ENCODE measurements at regions not wholly inside any gene's neighbourhood (a gene's known extent, or its start where the extent isn't known, plus 50 kb on each side); places are given as distances from the start of the nearest gene placed in this dataset.
"Not testable (repeated sequence)": the region's sequence is repeated elsewhere in the genome, so short reads cannot be mapped to it uniquely, and the experiment has no call there.

DNA sequence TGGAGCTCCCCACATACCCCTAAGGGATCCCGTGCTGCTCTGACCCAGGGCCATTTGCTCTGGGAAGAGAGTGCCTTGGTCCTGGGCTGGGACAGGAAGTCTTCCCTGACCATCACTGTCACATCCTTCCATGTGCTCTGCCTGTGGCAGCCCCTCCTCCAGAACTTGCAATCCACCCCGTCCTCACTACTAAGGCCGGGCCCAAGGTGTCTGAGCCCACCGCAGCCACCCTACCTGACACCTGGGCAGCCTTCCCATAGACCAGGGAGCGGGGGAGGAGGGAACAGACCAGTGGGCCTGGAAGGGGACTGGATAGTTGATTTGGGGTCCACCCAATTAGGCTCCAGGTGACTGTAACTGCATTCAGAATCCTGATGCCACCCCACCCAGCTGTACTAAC lies 117.5 kb upstream of the CRHR1 start:
- H3K4me1 Mint-ChIP-seq (ENCODE audit: unreplicated experiment), result no peaks in the 10 kb centered on the region
- H3K27ac Mint-ChIP-seq (ENCODE audit: unreplicated experiment), result no peak overlapping the region
- TF ChIP-seq, protein P1, sequence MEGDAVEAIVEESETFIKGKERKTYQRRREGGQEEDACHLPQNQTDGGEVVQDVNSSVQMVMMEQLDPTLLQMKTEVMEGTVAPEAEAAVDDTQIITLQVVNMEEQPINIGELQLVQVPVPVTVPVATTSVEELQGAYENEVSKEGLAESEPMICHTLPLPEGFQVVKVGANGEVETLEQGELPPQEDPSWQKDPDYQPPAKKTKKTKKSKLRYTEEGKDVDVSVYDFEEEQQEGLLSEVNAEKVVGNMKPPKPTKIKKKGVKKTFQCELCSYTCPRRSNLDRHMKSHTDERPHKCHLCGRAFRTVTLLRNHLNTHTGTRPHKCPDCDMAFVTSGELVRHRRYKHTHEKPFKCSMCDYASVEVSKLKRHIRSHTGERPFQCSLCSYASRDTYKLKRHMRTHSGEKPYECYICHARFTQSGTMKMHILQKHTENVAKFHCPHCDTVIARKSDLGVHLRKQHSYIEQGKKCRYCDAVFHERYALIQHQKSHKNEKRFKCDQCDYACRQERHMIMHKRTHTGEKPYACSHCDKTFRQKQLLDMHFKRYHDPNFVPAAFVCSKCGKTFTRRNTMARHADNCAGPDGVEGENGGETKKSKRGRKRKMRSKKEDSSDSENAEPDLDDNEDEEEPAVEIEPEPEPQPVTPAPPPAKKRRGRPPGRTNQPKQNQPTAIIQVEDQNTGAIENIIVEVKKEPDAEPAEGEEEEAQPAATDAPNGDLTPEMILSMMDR (IDR thresholded peaks at IDR 0.05), result no peak
- H3K9me3 Mint-ChIP-seq (ENCODE audit: unreplicated experiment), result no peaks in the 10 kb centered on the region
- no peak for DNase-seq (ENCODE audit: extremely low spot score, unreplicated experiment)
- no peaks in the 10 kb centered on the region for H3K36me3 Mint-ChIP-seq (ENCODE audit: unreplicated experiment)
- H3K27me3 Mint-ChIP-seq (ENCODE audit: unreplicated experiment), result peaks cover 45% of the 10 kb centered on the region
- no peak overlapping the region for H3K4me3 Mint-ChIP-seq (ENCODE audit: unreplicated experiment)

DNA sequence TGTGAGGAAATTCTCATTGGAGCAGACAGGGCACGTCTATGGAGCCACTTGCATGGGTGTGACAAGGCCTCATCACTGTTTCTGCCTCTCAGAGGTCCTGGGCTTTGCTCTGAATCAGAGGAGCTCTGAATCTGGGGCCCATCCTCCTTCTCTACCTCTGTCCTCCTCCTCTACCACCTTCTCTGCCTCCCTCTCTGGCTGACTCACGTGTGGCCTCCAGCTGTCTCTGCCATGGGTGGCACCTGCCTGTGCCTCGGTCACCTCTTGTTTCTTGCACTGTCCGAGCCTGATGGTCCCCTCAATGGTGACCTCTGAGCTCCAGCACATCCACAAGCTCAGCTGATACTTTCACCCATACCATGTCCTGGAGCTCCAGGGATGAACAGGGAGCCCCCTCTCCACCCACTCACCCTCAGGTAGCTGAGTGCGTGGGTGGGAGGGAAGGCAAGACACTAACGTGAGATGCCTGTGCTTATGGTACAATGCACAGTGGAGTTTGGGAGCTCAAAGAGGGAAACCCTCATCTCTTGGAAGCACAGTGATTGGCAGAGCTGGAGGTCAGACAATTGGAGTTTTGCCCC lies 116.4 kb upstream of the CRHR1 start:
- Mint-ChIP-seq H3K4me3 (ENCODE audit: unreplicated experiment) (no peak overlapping the region), H3K27ac (ENCODE audit: unreplicated experiment) (no peak overlapping the region), H3K4me1 (ENCODE audit: unreplicated experiment) (no peaks in the 10 kb centered on the region), H3K27me3 (ENCODE audit: unreplicated experiment) (peaks cover 36% of the 10 kb centered on the region), H3K36me3 (ENCODE audit: unreplicated experiment) (no peaks in the 10 kb centered on the region), H3K9me3 (ENCODE audit: unreplicated experiment) (no peaks in the 10 kb centered on the region)
- no peak for DNase-seq (ENCODE audit: extremely low spot score, unreplicated experiment)
- TF ChIP-seq, protein P1 (IDR thresholded peaks at IDR 0.05), result no peak

GRCh38 chr17:45668316-45668715 lies 115.8 kb upstream of the CRHR1 start:
- TF ChIP-seq, protein P1 (IDR thresholded peaks at IDR 0.05), result no peak
- H3K9me3 Mint-ChIP-seq (ENCODE audit: unreplicated experiment), result no peaks in the 10 kb centered on the region
- H3K27me3 Mint-ChIP-seq (ENCODE audit: unreplicated experiment), result peaks cover 30% of the 10 kb centered on the region
- H3K27ac Mint-ChIP-seq (ENCODE audit: unreplicated experiment), result no peak overlapping the region
- DNase-seq (ENCODE audit: extremely low spot score, unreplicated experiment), result no peak
- no peaks in the 10 kb centered on the region for H3K4me1 Mint-ChIP-seq (ENCODE audit: unreplicated experiment)
- H3K36me3 Mint-ChIP-seq (ENCODE audit: unreplicated experiment), result no peaks in the 10 kb centered on the region
- H3K4me3 Mint-ChIP-seq (ENCODE audit: unreplicated experiment), result no peak overlapping the region

DNA sequence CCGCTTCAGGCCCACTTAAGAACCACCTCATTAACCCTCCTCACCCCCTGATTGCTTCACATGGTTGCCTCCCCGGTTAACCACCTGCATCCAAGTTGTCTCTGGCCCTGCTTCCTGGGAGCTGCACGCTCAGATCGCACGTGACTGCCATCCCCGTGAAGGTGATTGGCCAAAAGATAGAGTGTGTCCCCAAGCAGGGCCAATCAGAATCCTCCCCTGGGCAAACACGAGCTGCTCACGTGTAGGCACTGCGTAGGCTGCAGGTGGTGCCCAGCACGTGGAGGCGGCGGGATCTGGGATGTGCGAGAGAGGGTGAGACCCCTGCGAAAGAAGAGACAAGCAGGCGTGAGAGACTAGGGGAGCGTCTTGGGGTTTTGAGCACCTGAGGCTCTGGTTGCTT lies 111.8 kb upstream of the CRHR1 start:
- peaks cover 6% of the 10 kb centered on the region for H3K9me3 Mint-ChIP-seq (ENCODE audit: unreplicated experiment)
- no peaks in the 10 kb centered on the region for H3K36me3 Mint-ChIP-seq (ENCODE audit: unreplicated experiment)
- H3K4me3 Mint-ChIP-seq (ENCODE audit: unreplicated experiment), result no peak overlapping the region
- TF ChIP-seq, protein P1 (IDR thresholded peaks at IDR 0.05), result no peak
- H3K27ac Mint-ChIP-seq (ENCODE audit: unreplicated experiment), result no peak overlapping the region
- peaks cover 16% of the 10 kb centered on the region for H3K27me3 Mint-ChIP-seq (ENCODE audit: unreplicated experiment)
- DNase-seq (ENCODE audit: extremely low spot score, unreplicated experiment), result no peak
- H3K4me1 Mint-ChIP-seq (ENCODE audit: unreplicated experiment), result no peaks in the 10 kb centered on the region

- Mint-ChIP-seq H3K27ac (ENCODE audit: unreplicated experiment) (no peak overlapping the region), H3K36me3 (ENCODE audit: unreplicated experiment) (no peaks in the 10 kb centered on the region), H3K4me1 (ENCODE audit: unreplicated experiment) (no peaks in the 10 kb centered on the region), H3K4me3 (ENCODE audit: unreplicated experiment) (no peak overlapping the region), H3K9me3 (ENCODE audit: unreplicated experiment) (peaks cover 6% of the 10 kb centered on the region), H3K27me3 (ENCODE audit: unreplicated experiment) (peaks cover 11% of the 10 kb centered on the region)
- TF ChIP-seq, protein P1 (IDR thresholded peaks at IDR 0.05), result no peak
- DNase-seq (ENCODE audit: extremely low spot score, unreplicated experiment), result no peak
Measured at GRCh38 chr17:45672792-45673191, 111.3 kb upstream of the CRHR1 start.

DNA sequence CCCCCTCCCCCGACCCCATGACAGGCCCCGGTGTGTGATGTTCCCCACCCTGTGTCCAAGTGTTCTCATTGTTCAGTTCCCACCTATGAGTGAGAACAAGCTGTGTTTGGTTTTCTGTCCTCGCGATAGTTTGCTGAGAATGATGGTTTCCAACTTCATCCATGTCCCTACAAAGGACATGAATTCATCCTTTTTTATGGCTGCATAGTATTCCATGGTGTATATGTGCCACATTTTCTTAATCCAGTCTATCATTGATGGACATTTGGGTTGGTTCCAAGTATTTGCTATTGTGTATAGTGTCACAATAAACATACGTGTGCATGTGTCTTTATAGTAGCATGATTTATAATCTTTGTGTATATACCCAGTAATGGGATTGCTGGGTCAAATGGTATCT lies 110.4 kb upstream of the CRHR1 start:
- peaks cover 11% of the 10 kb centered on the region for H3K27me3 Mint-ChIP-seq (ENCODE audit: unreplicated experiment)
- H3K4me1 Mint-ChIP-seq (ENCODE audit: unreplicated experiment); H3K36me3 Mint-ChIP-seq (ENCODE audit: unreplicated experiment); DNase-seq (ENCODE audit: extremely low spot score, unreplicated experiment); H3K27ac Mint-ChIP-seq (ENCODE audit: unreplicated experiment); H3K4me3 Mint-ChIP-seq (ENCODE audit: unreplicated experiment); H3K9me3 Mint-ChIP-seq (ENCODE audit: unreplicated experiment): not testable (repeated sequence)
